Middle frontal gyrus (tissue), 1 donor: ENCODE measurements at regions not wholly inside any gene's neighbourhood (a gene's known extent, or its start where the extent isn't known, plus 50 kb on each side); places are given as distances from the start of the nearest gene placed in this dataset.
"Not testable (repeated sequence)": the region's sequence is repeated elsewhere in the genome, so short reads cannot be mapped to it uniquely, and the experiment has no call there.

Source experiments
- DNase-seq: peaks from one replicate; pipeline ENCODE4 v3.0.0-alpha.2; 2015; ENCODE audit warnings: low spot score; ENCODE audit errors: extremely low spot score

DNA sequence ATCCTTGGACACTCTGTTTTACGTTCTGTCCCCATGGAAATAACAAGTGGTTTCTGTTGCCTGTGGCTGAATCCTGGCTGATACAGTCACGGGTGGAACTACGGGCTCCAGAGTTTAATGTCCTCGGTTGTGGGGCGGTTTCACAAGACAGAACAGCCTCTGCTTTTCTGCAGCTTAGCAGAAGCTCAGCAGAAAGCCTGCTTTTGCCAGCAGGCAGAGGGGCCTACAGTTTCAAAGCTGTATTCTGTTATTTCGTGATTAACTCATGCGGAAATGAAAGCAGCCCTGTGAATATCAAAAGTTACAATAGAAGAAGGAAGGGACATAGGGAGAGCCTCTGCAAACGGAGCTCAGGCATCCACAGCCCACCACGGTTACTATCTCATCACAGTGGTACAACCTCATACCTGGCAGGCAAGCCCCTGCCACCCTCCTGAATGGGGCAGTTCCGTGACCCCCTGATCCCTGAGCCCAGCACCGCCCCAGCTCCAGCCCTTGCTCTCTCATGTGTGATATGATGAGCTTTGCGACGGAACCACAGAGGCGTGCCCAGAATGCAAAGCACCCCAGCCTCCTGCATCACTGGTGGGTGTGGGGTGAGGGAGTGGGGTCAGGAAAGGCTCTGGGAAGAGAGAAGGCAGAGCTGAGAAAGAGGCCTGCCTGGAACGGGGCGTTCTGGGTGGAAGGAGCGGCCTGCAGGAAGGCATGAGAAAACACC, 360.6 kb downstream of the BRD1 start:
- DNase-seq, result no peak

DNA sequence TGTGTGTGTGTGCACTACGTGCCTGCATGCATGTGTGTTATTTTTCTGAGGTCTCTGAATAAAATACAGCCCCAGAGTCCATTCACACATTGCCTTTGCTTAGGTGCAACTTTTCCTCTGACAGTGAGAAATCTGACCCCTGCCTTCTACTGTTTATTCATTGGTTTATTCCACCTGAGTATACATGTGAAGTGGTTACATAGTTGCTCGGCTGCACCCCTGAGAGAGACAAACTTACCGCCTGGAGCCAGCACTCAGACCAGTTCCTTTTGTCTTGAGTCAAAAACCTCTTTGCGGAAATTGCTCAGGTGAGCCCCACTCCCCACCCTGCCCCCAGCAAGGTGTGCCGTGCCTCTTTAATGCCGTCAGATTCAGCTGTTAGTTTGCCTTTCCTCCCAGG, 363.6 kb downstream of the BRD1 start:
- no peak for DNase-seq

DNA sequence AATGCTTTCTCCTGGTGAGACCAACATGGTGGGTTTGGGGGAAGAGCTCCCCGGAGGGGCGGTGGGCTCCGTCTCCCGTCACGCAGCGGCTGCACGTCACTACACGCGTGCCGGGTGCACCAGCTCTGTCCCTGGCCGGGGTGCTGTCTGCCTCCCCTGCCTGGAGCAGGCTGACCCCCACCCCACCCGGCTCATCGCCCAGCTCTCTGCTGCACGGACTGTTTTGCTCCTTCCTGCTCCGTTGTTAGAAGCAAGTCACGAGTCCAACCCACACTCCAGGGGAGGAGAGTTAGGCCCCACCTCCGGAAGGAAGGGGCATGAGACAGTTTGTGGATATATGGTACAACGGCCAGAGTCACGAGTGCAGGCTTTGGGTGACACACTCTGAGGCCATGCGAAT, 364.9 kb downstream of the BRD1 start:
- DNase-seq, result no peak

DNA sequence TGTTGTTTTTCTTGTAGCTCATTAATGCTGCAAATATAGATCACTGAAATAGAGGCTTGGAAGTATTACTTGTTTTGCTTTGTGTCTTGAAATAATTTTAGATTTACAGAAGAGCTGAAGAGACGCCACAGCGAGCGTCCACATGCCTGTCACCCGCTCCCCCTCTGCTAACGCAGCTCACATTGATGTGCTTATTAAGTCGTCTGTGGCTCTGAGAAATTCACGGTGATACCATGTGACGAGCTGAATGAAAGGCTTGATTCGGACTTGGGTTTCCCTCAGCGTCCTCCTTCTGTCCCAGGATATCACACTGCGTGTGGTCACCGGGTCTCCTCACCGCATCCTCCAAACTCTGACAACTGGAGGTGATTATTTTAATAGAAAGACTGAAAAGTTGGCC, 365.4 kb downstream of the BRD1 start:
- DNase-seq, result no peak

DNA sequence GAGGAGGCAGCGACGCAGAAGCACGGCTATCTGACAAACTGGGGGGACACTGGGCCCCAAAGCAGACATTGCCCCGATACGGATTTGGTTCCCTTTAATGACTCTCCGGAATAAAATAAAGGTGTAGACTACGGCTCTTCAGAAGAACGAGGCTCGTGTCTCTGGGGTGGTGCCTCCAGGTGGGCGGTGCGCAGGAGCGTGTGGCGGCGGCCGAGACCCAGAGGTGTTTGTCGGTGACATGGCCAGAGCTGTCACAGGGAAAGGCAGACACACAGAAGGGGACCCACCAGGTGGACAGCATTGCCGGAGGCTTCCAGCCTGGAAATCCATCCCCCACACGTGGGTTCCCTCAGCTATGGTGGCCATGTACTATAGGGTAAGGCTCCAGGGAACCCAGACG, 366.0 kb downstream of the BRD1 start:
- no peak for DNase-seq

DNA sequence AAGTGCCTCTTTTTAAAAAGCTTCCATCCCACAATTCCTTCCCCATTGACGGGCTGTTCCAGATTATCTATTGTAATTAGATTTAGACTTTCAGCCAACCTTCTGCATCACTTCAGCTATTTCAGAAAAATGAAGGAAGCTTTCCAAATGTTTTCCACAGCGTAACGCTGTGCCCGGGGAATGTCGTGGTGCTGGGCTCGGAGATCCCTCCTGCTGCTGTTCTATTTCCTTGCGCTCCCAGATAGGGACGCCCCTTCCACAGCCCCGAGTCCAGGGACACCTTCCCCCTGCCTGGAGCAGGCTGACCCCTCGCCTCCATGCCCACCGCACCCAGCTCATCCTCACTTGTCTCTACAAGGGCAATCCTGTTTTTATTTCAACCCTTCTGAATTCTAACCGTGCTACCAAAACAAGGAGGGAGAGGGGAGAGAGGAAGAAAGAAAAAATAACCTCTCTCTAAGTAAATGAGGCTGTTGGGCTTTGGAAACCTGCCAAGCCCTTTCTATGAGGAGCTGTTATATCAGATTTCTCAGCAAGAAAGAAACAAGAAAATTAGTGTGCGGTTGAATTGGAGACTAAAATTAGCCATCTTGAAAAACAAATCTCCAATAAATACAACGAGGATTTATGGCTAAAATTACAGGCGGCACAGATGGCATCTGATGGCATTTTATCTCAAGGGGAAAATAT, 366.9 kb downstream of the BRD1 start:
- DNase-seq, result no peak

DNA sequence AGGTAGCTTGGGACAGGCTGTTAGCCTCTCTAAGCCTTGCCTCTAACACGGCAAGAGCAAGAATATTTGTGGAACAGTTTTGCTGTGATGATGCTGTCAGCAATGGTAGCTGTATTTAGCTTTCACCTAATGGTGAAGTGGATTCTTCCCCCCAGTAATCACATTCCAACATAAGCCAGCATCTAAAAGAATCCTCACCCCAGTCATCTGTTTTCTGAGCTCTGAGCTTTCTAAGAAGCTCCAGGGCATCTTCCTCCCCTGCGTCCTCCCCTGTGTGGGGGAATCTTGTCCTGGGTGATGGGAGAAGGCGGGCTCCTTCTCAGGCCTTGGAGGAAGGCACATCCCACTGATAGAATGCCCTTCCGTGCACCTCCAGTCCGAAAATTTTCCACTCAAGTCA, 367.6 kb downstream of the BRD1 start:
- no peak for DNase-seq

DNA sequence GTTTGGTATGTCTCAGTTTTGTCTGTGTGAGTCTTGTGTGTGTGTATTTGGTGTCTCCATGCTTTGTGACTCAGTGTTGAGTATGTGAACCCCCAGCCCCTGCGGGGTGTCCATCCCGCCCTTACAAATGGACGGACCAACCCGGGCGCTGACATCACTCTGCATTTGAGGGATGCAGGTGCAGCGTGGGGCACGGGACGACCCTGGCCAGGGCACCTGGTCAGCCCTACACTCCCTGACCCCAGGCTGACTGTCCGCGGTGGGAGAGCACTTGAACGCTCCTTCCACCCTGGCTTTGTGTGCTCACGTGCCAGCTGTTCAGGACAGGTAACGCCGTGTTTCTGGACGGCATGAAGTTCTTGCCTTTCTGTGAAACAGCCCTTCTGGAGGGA, 369.0 kb downstream of the BRD1 start:
- no peak for DNase-seq

DNA sequence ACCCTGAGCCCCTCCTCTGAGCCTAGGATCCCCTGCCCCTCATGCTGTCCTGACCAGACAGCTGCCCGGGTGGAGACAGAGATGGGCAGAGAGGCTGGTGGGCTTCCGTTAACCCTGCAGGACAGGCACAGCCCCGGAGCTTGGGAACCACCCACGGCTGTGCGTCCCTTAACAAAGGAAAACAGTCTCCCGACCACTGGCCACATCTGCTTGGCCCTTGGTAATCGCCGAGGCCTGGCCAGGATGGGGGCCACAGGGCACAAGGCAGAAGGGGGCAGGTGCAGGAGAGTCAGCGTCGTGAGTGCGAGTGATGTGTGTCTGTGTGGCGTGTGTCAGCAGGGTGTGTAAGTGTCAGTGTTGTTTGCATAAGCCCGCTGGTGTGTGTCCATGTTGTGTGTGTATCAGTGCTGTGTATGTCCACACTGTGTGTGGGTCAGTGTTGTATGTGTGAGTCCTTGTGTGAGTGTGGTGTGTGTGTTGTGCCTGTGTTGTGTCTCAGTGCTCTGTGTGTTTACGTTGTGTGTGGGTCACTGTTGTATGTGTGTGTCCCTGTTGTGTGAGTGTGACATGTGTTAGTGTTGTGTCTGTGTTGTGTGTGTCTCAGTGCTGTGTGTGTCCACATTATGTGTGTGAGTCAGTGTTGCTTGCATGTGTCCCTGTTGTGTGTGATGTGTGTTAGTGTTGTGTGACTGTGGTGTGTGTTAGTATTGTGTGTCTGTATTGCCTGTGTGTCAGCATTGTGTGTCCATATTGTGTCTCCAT, 369.5 kb downstream of the BRD1 start:
- DNase-seq, result no peak

DNA sequence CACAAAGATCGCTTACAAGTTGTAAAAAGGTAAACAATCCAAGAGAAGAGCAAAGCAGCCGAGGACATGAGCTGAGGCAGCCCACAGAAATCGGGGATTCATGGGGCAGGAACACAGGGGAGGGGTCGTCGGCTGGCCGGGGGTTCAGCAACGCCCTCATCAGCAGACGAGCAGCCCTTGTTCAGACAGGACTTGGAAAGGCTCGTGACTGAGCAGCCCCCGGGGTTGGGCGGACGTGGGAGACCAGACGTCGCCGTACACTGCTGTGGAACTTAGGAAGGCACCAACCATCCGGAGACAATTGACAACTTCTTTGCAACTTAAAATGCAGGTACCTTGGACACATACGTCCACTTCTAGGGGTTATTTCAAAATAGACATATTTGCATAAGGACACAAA, 370.5 kb downstream of the BRD1 start:
- DNase-seq, result no peak

DNA sequence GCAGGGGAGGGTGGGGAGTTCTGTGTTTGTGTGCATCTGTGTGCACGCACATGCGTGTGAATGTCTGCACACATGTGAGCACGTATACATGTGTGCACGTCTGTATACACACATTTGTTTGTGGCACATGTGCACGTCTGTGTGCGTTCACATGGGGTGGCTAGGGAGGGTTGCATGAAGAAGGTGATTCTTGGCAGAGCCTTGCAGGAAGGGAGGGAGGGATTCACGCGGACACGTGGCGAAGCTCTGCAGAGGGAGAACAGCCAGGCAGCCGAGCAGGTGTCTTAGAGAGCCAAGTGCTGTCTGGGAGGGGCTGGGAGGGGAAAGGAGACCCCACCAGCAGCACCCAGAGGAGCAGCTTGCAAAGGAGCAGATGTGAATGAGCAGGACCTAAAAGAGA, 372.1 kb downstream of the BRD1 start:
- DNase-seq, result no peak

DNA sequence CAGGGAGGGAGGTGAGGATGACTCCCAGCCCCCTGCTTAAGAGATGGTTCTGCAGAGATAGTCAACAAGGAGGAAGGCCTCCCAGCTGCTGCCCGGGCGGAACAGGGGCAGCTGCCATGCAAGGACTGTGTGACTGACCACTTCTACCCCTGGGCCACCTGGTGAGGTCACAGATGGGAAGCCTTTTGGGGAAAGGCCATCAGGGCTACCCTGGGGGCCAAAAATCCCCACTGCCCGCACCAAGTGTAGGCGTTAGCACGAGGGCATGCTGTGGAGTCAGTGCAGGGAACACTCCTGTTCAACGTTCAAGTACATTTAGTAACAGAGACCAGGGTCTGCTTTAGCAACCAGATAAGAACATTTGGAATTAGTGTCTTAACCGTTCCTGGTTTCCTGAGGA, 372.9 kb downstream of the BRD1 start:
- DNase-seq, result no peak

DNA sequence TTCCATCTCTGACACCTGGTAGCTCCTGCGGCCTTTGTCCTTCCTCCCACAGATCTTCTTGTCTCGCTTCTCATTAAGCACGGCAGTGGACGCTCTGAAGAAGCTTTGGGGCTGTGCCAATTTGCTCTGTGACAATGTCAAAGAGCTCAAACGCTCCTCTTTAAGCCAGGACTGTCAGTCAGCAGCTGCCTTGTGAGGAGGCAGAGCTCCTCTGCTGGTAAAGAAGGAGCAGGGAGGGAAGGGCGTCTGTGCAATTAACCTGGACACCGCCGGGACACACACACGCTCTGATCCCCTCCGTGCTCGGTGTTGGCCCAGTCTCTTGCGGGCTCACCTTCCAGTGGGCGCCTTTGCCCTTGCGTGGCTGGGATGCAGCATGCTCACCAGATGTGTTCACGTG, 373.9 kb downstream of the BRD1 start:
- DNase-seq, result no peak

DNA sequence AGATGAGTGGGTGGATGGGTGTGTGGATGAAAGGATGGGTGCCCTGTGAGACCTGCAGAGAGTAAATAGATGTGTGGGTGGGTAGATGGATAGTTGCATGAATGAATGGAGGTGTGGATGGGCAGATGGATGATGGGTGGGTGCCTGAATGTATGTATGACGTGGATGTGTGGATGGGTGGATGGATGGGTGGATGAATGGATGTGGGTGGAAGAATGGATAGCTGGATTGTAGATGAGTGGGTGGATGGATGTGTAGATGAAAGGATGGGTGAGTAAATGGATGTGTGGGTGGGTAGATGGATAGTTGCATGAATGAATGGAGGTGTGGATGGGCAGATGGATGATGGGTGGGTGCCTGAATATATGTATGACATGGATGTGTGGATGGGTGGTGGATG, 374.7 kb downstream of the BRD1 start:
- DNase-seq, result not testable (repeated sequence)

DNA sequence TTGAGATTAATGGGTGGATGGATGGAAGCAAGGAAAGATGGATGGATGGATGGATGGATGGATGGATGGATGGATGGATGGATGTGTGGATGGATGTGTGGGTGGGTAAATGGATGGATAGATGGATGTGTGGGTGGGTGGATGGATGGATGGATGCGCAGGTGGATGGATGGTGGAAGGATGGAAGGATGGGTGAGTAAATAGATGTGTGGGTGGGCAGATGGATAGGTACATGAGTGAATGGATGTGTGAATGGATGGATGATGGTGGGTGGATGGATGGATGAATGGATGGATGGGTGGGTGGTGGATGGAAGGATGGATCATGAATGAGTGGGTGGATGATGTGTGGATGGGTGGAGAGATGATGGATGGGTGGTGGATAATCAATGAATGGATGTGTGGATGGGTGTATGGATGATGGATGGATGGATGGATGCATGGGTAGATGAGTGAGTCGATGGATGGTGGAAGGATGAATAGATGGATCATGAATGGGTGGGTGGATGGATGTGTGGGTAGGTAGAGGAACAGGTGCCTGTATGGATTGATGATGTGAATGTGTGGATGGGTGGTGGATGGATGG, 375.2 kb downstream of the BRD1 start:
- DNase-seq, result no peak

DNA sequence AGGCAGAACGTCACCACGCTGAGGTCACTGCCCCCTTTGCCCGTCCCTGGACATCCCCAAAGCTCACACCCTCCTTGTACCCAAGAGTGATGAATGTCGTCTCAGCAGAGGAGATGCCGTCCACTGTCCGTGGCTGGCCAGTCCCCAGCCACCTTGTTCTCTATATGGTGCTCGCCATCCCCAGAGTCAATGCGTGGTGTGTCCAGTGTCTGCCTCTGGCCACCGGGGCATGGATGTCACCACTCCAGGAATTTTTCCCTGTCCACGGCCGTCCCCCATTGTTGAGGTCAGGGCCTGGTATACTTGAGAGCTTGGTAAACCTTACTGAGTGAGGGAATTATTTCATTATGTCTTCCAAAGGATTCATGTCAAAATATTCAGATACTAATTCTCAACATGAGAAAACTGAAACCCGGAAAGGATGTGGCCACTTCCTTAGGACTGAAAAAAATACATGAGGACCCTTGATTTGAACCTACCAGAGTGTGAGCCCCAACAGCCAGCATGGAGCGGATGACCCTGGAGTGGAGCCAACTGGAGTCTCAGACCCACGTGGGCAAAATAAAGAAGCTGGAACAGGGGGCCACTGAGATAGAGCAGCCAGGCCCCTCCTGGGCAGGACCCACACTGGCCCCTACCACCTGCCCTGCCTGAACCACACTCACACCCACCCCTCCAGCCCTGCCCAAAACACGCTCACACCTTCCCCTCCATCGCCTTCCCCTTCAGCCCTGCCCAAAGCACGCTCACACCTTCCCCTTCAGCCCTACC, 376.4 kb downstream of the BRD1 start:
- no peak for DNase-seq

DNA sequence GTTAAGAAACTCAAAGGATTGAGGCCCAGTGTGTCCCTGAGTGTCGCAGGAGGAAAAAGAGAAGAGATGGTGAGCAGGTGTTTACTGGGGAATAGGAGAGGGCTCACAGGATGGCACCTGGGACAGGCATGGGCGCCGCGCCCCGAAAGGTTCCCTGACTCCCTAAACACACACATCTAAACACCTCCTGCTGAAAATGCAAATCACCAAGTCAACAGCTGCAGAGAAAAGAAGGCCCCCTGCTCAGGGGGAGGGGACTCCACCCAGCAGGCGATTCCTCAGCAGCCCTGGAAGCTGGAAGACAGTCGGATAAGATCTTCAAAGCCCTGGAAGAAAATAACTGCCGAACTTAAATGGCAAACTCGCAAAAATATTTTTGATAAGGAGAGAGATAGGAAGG, 377.2 kb downstream of the BRD1 start:
- DNase-seq, result no peak

DNA sequence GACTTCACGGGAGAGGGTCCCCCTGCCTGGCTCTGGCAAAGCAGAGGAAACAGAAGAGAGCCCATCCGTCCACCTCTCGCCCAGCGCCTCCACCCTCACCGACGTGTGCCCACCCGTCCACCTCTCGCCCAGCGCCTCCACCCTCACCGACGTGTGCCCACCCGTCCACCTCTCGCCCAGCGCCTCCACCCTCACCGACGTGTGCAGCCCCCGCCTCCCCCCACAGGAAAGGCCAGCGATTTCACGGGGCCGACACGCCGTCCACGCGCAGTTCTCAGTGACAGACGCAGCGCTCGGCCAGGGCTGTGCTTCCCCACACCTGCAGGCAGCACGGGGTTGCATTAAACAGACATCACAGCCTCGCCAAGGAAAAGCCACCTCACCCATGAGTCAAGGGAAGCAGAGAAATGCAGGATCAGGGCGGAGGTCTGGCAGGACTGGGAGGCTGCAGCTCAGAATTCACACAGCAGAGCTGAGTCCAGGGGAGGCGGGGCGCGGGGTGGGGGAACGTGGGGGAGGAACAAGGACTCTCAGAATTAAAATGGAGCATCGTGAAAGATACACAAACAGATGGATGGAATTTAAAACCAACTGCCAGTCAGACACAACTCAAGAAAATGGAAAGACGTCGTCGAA, 377.7 kb downstream of the BRD1 start:
- DNase-seq, result no peak

DNA sequence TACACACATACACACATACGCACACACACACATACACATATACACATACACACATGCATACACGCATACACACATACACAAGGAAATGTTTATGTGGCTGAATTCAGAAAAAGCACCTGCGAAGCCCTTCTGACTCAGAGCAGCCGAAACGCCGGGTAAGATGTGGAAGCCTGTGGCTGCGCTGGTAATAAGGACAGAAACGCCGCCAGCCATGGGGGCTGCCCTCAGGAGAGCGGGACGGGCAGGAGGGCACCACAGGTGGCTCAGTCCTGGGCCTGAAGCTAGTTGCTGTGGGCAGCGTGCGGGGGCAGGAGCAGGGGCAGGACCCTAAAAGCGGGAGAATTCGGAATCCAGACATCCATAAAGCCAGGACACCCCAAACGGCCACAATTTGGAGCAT, 378.3 kb downstream of the BRD1 start:
- no peak for DNase-seq

DNA sequence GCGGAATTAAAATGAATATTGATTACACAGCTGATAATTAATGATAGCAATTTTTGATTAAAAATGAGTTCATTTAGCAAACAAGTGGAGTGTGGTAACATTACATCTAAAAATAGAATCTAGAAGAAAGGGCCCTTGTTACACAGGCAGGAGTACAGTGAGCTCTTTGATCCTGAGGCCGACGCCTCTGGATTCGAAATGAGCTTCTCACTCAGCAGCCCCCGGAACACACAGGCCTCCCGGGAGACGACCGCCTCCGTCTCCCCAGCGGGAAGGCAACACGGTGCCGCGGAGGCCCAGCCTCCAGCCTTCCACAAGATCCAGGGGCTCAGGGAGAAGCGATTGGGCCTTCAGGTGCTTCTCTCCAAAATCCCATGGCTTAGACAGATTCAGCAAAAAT, 379.1 kb downstream of the BRD1 start:
- DNase-seq, result peak; percentile 64

DNA sequence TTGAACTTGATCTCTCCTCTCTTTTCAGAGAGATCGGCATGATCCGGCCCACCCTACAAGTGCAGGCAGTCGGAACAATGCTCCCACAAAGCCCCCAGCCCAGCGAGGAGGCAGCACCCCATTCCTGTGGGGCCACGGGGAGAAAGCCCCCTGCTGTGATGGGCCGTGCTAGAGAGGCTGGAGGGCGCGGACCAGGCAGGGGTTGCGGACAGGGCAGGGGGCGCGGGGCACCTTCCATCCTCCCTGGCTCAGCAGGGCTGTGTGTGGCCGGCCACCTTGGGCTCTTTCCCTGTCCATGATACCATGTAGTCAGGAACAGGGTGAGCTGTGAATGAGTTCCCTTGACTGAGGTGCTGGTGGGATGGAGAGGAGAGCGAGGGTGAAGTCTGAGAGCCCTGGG, 379.8 kb downstream of the BRD1 start:
- DNase-seq, result no peak
